ENCODE measurements at regions not wholly inside any gene's neighbourhood (a gene's known extent, or its start where the extent isn't known, plus 50 kb on each side); places are given as distances from the start of the nearest gene placed in this dataset.

- Histone ChIP-seq H3K9me3 (ENCODE audit: insufficient read depth, low read depth, low read length) (peaks cover 15% of the 10 kb centered on the region; the same call in 1 of the 2 replicates), H3K27me3 (ENCODE audit: insufficient read depth, low read length, poor library complexity, severe bottlenecking) (no peaks in the 10 kb centered on the region)
- TF ChIP-seq EZH2phosphoT487 (IDR thresholded peaks at IDR 0.05; ENCODE audit: borderline replicate concordance) (no peak), CTCF (conservative IDR thresholded peaks at IDR 0.05; ENCODE audit: low read length) (no peak)
Measured at GRCh38 chr22:48376936-48377712, 1450.5 kb downstream of the BRD1 start.

GRCh38 chr22:48376428-48376827 lies 1451.2 kb downstream of the BRD1 start:
- H3K27me3 ChIP-seq (ENCODE audit: insufficient read depth, low read length, poor library complexity, severe bottlenecking): no peaks in the 10 kb centered on the region
- H3K9me3 ChIP-seq (ENCODE audit: insufficient read depth, low read depth, low read length): peaks cover 15% of the 10 kb centered on the region; the same call in 1 of the 2 replicates
- no peak overlapping the region for H2AFZ ChIP-seq (ENCODE audit: low read length)
- H3K4me2 ChIP-seq (ENCODE audit: low read depth, low read length, poor library complexity, severe bottlenecking): no peak overlapping the region
- no peaks in the 10 kb centered on the region for H4K20me1 ChIP-seq (ENCODE audit: insufficient read depth, low read length, poor library complexity, severe bottlenecking)
- TF ChIP-seq EZH2phosphoT487 (IDR thresholded peaks at IDR 0.05; ENCODE audit: borderline replicate concordance) (no peak), CTCF (conservative IDR thresholded peaks at IDR 0.05; ENCODE audit: low read length) (no peak)
- no peak overlapping the region for H3K4me3 ChIP-seq (ENCODE audit: low read length, poor library complexity, severe bottlenecking)
- no peaks in the 10 kb centered on the region for H3K9me2 ChIP-seq (replicated peaks; ENCODE audit: low read depth, low read length)
- no peaks in the 10 kb centered on the region for H3F3A ChIP-seq (ENCODE audit: low read depth)
- H3K9ac ChIP-seq (ENCODE audit: low read depth, low read length, poor library complexity, severe bottlenecking): no peak overlapping the region
- no peaks in the 10 kb centered on the region for H3K36me3 ChIP-seq (ENCODE audit: insufficient read depth, low read length)
- H3K79me2 ChIP-seq (ENCODE audit: insufficient read depth, low read length): no peaks in the 10 kb centered on the region
- no peaks in the 10 kb centered on the region for H3K4me1 ChIP-seq (ENCODE audit: insufficient read depth, low read length, poor library complexity, severe bottlenecking)

More at GRCh38 chr22:48376936-48377712, 1450.5 kb downstream of the BRD1 start:
- H3K9me2 ChIP-seq (replicated peaks; ENCODE audit: low read depth, low read length): no peaks in the 10 kb centered on the region
- no peak overlapping the region for H3K4me3 ChIP-seq (ENCODE audit: low read length, poor library complexity, severe bottlenecking)
- no peaks in the 10 kb centered on the region for H4K20me1 ChIP-seq (ENCODE audit: insufficient read depth, low read length, poor library complexity, severe bottlenecking)
- no peak overlapping the region for H3K4me2 ChIP-seq (ENCODE audit: low read depth, low read length, poor library complexity, severe bottlenecking)
- H3K9ac ChIP-seq (ENCODE audit: low read depth, low read length, poor library complexity, severe bottlenecking): no peak overlapping the region
- H3K36me3 ChIP-seq (ENCODE audit: insufficient read depth, low read length): no peaks in the 10 kb centered on the region
- H3F3A ChIP-seq (ENCODE audit: low read depth): no peaks in the 10 kb centered on the region
- H2AFZ ChIP-seq (ENCODE audit: low read length): no peak overlapping the region
- no peaks in the 10 kb centered on the region for H3K4me1 ChIP-seq (ENCODE audit: insufficient read depth, low read length, poor library complexity, severe bottlenecking)
- H3K79me2 ChIP-seq (ENCODE audit: insufficient read depth, low read length): no peaks in the 10 kb centered on the region

- Histone ChIP-seq H4K20me1 (ENCODE audit: insufficient read depth, low read length, poor library complexity, severe bottlenecking) (no peaks in the 10 kb centered on the region), H3K79me2 (ENCODE audit: insufficient read depth, low read length) (no peaks in the 10 kb centered on the region), H3K4me2 (ENCODE audit: low read depth, low read length, poor library complexity, severe bottlenecking) (no peak overlapping the region), H3F3A (ENCODE audit: low read depth) (no peaks in the 10 kb centered on the region), H3K9me3 (ENCODE audit: insufficient read depth, low read depth, low read length) (peaks cover 10% of the 10 kb centered on the region; the same call in 1 of the 2 replicates), H3K9me2 (replicated peaks; ENCODE audit: low read depth, low read length) (no peaks in the 10 kb centered on the region), H3K9ac (ENCODE audit: low read depth, low read length, poor library complexity, severe bottlenecking) (no peak overlapping the region), H3K4me1 (ENCODE audit: insufficient read depth, low read length, poor library complexity, severe bottlenecking) (no peaks in the 10 kb centered on the region), H3K36me3 (ENCODE audit: insufficient read depth, low read length) (no peaks in the 10 kb centered on the region), H2AFZ (ENCODE audit: low read length) (no peak overlapping the region), H3K27me3 (ENCODE audit: insufficient read depth, low read length, poor library complexity, severe bottlenecking) (no peaks in the 10 kb centered on the region), H3K4me3 (ENCODE audit: low read length, poor library complexity, severe bottlenecking) (no peak overlapping the region)
- TF ChIP-seq EZH2phosphoT487 (IDR thresholded peaks at IDR 0.05; ENCODE audit: borderline replicate concordance) (no peak), CTCF (conservative IDR thresholded peaks at IDR 0.05; ENCODE audit: low read length) (no peak)
Measured at GRCh38 chr22:48373626-48374173, 1454.0 kb downstream of the BRD1 start.
